ENCODE measurements at regions not wholly inside any gene's neighbourhood (a gene's known extent, or its start where the extent isn't known, plus 50 kb on each side); places are given as distances from the start of the nearest gene placed in this dataset.
A peak's percentile ranks its signal among the peaks of the same experiment; 100 is the strongest.

- TF ChIP-seq ZNF777 (tag by site-specific recombination; IDR thresholded peaks at IDR 0.05; ENCODE audit: borderline replicate concordance) (no peak), SCRT2 (tag by site-specific recombination; IDR thresholded peaks at IDR 0.05) (peak; percentile 80), ZNF624 (tag by site-specific recombination; IDR thresholded peaks at IDR 0.05) (no peak), WT1 (tag by site-specific recombination; IDR thresholded peaks at IDR 0.05) (no peak), ZNF16 (tag by site-specific recombination; IDR thresholded peaks at IDR 0.05; ENCODE audit: low read depth) (no peak), ZNF600 (tag by site-specific recombination; IDR thresholded peaks at IDR 0.05) (no peak), ZNF404 (tag by site-specific recombination; IDR thresholded peaks at IDR 0.05) (no peak), ZNF792 (tag by site-specific recombination; IDR thresholded peaks at IDR 0.05) (no peak), PRDM1 (tag by site-specific recombination; IDR thresholded peaks at IDR 0.05) (no peak), HIC1 (tag by site-specific recombination; IDR thresholded peaks at IDR 0.05) (peak; percentile 74; the same call in 1 of the 2 replicates), ZNF629 (tag by site-specific recombination; IDR thresholded peaks at IDR 0.05) (peak; percentile 92), ZNF112 (tag by site-specific recombination; IDR thresholded peaks at IDR 0.05) (no peak), KLF9 (tag by site-specific recombination; IDR thresholded peaks at IDR 0.05; ENCODE audit: low read depth) (no peak), ZBTB20 (tag by site-specific recombination; IDR thresholded peaks at IDR 0.05) (no peak), ZNF223 (tag by site-specific recombination; IDR thresholded peaks at IDR 0.05) (no peak), ZNF354C (tag by site-specific recombination; IDR thresholded peaks at IDR 0.05; ENCODE audit: borderline replicate concordance, low read depth) (no peak), TRIM28 (IDR thresholded peaks at IDR 0.05; ENCODE audit: borderline replicate concordance, low read length) (no peak; the same call in 1 of the 2 replicates), OSR2 (tag by site-specific recombination; IDR thresholded peaks at IDR 0.05) (no peak), ZNF311 (tag by site-specific recombination; IDR thresholded peaks at IDR 0.05; ENCODE audit: borderline replicate concordance) (no peak), ZFP41 (tag by site-specific recombination; IDR thresholded peaks at IDR 0.05; ENCODE audit: borderline replicate concordance) (no peak), ZNF561 (tag by site-specific recombination; IDR thresholded peaks at IDR 0.05; ENCODE audit: borderline replicate concordance) (no peak), ZFHX2 (tag by site-specific recombination; conservative IDR thresholded peaks at IDR 0.05) (no peak), GFI1B (tag by site-specific recombination; IDR thresholded peaks at IDR 0.05) (no peak), ZNF623 (tag by site-specific recombination; IDR thresholded peaks at IDR 0.05) (no peak), TCF7L2 (IDR thresholded peaks at IDR 0.05; ENCODE audit: borderline replicate concordance, low read depth, low read length) (no peak), ZNF274 (IDR thresholded peaks at IDR 0.05; ENCODE audit: low read length) (no peak), ZNF274 (tag by site-specific recombination; IDR thresholded peaks at IDR 0.05; ENCODE audit: borderline replicate concordance) (no peak), CTCF (tag by site-specific recombination; IDR thresholded peaks at IDR 0.05) (no peak), ZNF146 (tag by site-specific recombination; IDR thresholded peaks at IDR 0.05) (no peak), ZNF530 (tag by site-specific recombination; IDR thresholded peaks at IDR 0.05; ENCODE audit: low read depth) (no peak), ZSCAN30 (tag by site-specific recombination; IDR thresholded peaks at IDR 0.05) (no peak), KLF8 (tag by site-specific recombination; IDR thresholded peaks at IDR 0.05) (peak; percentile 57; the same call in 1 of the 2 replicates), BCL11A (tag by site-specific recombination; IDR thresholded peaks at IDR 0.05; ENCODE audit: low read depth) (peak; percentile 75), REPIN1 (tag by site-specific recombination; IDR thresholded peaks at IDR 0.05; ENCODE audit: low read depth) (no peak), KLF1 (tag by site-specific recombination; IDR thresholded peaks at IDR 0.05) (no peak), ZBTB10 (tag by site-specific recombination; IDR thresholded peaks at IDR 0.05) (no peak)
- TF ChIP-seq, protein P1, sequence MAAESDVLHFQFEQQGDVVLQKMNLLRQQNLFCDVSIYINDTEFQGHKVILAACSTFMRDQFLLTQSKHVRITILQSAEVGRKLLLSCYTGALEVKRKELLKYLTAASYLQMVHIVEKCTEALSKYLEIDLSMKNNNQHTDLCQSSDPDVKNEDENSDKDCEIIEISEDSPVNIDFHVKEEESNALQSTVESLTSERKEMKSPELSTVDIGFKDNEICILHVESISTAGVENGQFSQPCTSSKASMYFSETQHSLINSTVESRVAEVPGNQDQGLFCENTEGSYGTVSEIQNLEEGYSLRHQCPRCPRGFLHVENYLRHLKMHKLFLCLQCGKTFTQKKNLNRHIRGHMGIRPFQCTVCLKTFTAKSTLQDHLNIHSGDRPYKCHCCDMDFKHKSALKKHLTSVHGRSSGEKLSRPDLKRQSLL (tag by site-specific recombination; IDR thresholded peaks at IDR 0.05): peak; percentile 18; the same call in 1 of the 2 replicates
Measured at GRCh38 chr17:13420878-13421277, 180.9 kb downstream of the HS3ST3A1 start (continued).
